ENCODE measurements at regions not wholly inside any gene's neighbourhood (a gene's known extent, or its start where the extent isn't known, plus 50 kb on each side); places are given as distances from the start of the nearest gene placed in this dataset.

GRCh38 chr13:76809389-76809788 is 76.8 kb downstream of the KCTD12 start:
- no peak for DNase-seq (ENCODE audit: low spot score)
- Histone ChIP-seq H3K9ac (ENCODE audit: low read depth in 1 of 2, low read length in 2 of 2) (no peak overlapping the region), H3K4me3 (ENCODE audit: low read depth in 1 of 3, low read length in 3 of 3) (no peak overlapping the region), H3K27me3 (ENCODE audit: control insufficient read depth in 4 of 4, insufficient read depth in 4 of 4, low read length in 3 of 4) (no peaks in the 10 kb centered on the region), H3K36me3 (ENCODE audit: control insufficient read depth in 4 of 4, insufficient read depth in 3 of 4, low read depth in 1 of 4, low read length in 3 of 4) (no peaks in the 10 kb centered on the region), H3K9me3 (ENCODE audit: control insufficient read depth in 4 of 4, low read length in 3 of 4) (peaks cover 0 to 3% (median 1%) of the 10 kb centered on the region in 4 donors), H3K27ac (ENCODE audit: low read depth in 1 of 2, low read length in 2 of 2) (no peak overlapping the region), H3K4me1 (ENCODE audit: control insufficient read depth in 4 of 4, insufficient read depth in 4 of 4, low read length in 3 of 4) (peaks cover 0 to 5% (median 0%) of the 10 kb centered on the region in 4 donors)
- TF ChIP-seq RAD21 (IDR thresholded peaks at IDR 0.05): no peak
- WGBS: 85% methylated on average over 1 of the region's 1 CpG

DNA sequence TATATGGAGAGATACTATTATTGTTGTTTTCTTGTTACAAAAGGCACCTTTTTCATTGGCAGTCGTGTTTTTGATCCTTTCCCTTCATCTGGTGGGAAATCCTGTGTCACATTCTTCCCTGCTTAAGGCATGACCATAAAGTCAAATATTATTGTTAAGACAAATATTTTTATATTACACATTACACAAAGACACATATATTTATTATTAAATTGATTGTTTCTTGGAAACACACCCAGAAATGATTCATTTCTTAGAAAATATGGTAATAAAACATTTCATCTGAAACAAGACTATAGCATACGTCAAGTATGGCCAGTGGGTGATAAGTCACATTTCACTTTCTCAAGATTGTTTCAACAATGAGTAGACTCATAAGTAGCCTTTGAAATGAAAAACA is 77.3 kb downstream of the KCTD12 start:
- Histone ChIP-seq H3K4me1 (ENCODE audit: control insufficient read depth in 4 of 4, insufficient read depth in 4 of 4, low read length in 3 of 4) (peaks cover 0 to 5% (median 0%) of the 10 kb centered on the region in 4 donors), H3K27ac (ENCODE audit: low read depth in 1 of 2, low read length in 2 of 2) (no peak overlapping the region), H3K9ac (ENCODE audit: low read depth in 1 of 2, low read length in 2 of 2) (no peak overlapping the region), H3K4me3 (ENCODE audit: low read depth in 1 of 3, low read length in 3 of 3) (no peak overlapping the region), H3K27me3 (ENCODE audit: control insufficient read depth in 4 of 4, insufficient read depth in 4 of 4, low read length in 3 of 4) (no peaks in the 10 kb centered on the region), H3K9me3 (ENCODE audit: control insufficient read depth in 4 of 4, low read length in 3 of 4) (peaks cover 0 to 3% (median 1%) of the 10 kb centered on the region in 4 donors), H3K36me3 (ENCODE audit: control insufficient read depth in 4 of 4, insufficient read depth in 3 of 4, low read depth in 1 of 4, low read length in 3 of 4) (no peaks in the 10 kb centered on the region)
- no peak for DNase-seq (ENCODE audit: low spot score)
- TF ChIP-seq NR2F2 (IDR thresholded peaks at IDR 0.05) (no peak), TAF1 (conservative IDR thresholded peaks at IDR 0.05) (no peak), JUND (IDR thresholded peaks at IDR 0.05) (no peak), FOXA1 (IDR thresholded peaks at IDR 0.05) (no peak), SP1 (IDR thresholded peaks at IDR 0.05) (no peak), YY1 (IDR thresholded peaks at IDR 0.05) (no peak), ZBTB33 (IDR thresholded peaks at IDR 0.05) (no peak)
- TF ChIP-seq, protein P1, sequence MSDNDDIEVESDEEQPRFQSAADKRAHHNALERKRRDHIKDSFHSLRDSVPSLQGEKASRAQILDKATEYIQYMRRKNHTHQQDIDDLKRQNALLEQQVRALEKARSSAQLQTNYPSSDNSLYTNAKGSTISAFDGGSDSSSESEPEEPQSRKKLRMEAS (IDR thresholded peaks at IDR 0.05): no peak
- WGBS: 59% methylated on average over 2 of the region's 2 CpGs

GRCh38 chr13:76804801-76805200 is 81.4 kb downstream of the KCTD12 start:
- H3K9ac ChIP-seq (ENCODE audit: low read depth in 1 of 2, low read length in 2 of 2): no peak overlapping the region
- H3K27me3 ChIP-seq (ENCODE audit: control insufficient read depth in 4 of 4, insufficient read depth in 4 of 4, low read length in 3 of 4): no peaks in the 10 kb centered on the region
- peaks cover 0 to 3% (median 1%) of the 10 kb centered on the region in 4 donors for H3K9me3 ChIP-seq (ENCODE audit: control insufficient read depth in 4 of 4, low read length in 3 of 4)
- 78% methylated on average over 4 of the region's 4 CpGs for WGBS
- no peaks in the 10 kb centered on the region for H3K36me3 ChIP-seq (ENCODE audit: control insufficient read depth in 4 of 4, insufficient read depth in 3 of 4, low read depth in 1 of 4, low read length in 3 of 4)
- no peak for DNase-seq (ENCODE audit: low spot score)
- H3K4me1 ChIP-seq (ENCODE audit: control insufficient read depth in 4 of 4, insufficient read depth in 4 of 4, low read length in 3 of 4): no peaks in the 10 kb centered on the region
- TF ChIP-seq HNF4G (IDR thresholded peaks at IDR 0.05): no peak
- no peak for TF ChIP-seq TAF1 (conservative IDR thresholded peaks at IDR 0.05)
- TF ChIP-seq ATF3 (IDR thresholded peaks at IDR 0.05): no peak
- no peak for TF ChIP-seq NR2F2 (IDR thresholded peaks at IDR 0.05)
- no peak for TF ChIP-seq REST (IDR thresholded peaks at IDR 0.05)
- TF ChIP-seq FOXA1 (IDR thresholded peaks at IDR 0.05): no peak
- TF ChIP-seq CTCF (IDR thresholded peaks at IDR 0.05; ENCODE audit: low read depth, low read length, missing input control): no peak
- no peak for TF ChIP-seq JUND (IDR thresholded peaks at IDR 0.05)
- TF ChIP-seq HNF4A (conservative IDR thresholded peaks at IDR 0.05): no peak
- TF ChIP-seq RXRA (IDR thresholded peaks at IDR 0.05): no peak
- TF ChIP-seq, protein P1 (IDR thresholded peaks at IDR 0.05): no peak
- no peak for TF ChIP-seq EGR1 (IDR thresholded peaks at IDR 0.05; ENCODE audit: low read depth in 2 of 2)
- TF ChIP-seq GABPA (IDR thresholded peaks at IDR 0.05 in 1 of 2, conservative IDR thresholded peaks at IDR 0.05 in 1 of 2): no peak
- no peak for TF ChIP-seq YY1 (IDR thresholded peaks at IDR 0.05)
- TF ChIP-seq ZBTB33 (IDR thresholded peaks at IDR 0.05): no peak
- no peak for TF ChIP-seq FOXA2 (IDR thresholded peaks at IDR 0.05)
- TF ChIP-seq SP1 (IDR thresholded peaks at IDR 0.05): no peak
- no peak overlapping the region for H3K27ac ChIP-seq (ENCODE audit: low read depth in 1 of 2, low read length in 2 of 2)
- no peak overlapping the region for H3K4me3 ChIP-seq (ENCODE audit: low read depth in 1 of 3, low read length in 3 of 3)

Measured in liver (tissue), 8 donors.